ENCODE measurements at regions not wholly inside any gene's neighbourhood (a gene's known extent, or its start where the extent isn't known, plus 50 kb on each side); places are given as distances from the start of the nearest gene placed in this dataset.

DNA sequence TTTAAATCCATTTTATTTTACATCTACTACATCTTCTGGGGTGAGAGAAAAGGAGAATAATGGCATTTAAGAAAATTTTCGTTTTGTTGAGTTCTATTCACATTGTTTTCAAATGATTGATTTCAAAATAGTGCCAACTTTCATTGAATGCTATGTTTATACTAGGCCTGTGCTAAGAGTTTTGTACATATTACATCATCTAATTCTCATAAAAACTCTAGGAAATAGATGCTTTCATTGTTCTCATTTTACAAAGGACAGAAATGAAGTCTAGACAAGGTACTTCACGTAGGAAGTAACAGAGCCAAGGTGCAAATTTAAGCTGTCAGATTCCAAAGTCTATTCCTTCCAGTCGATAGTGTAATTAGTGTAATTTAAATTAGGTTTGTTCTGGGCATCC, 402.8 kb upstream of the UBE2E3 start:
- Histone ChIP-seq H3K27ac (ENCODE audit: low read length) (no peak overlapping the region), H3K36me3 (ENCODE audit: control insufficient read depth, insufficient read depth, low read length) (no peaks in the 10 kb centered on the region), H3K4me3 (ENCODE audit: low read depth in 2 of 2, low read length in 2 of 2) (no peak overlapping the region), H3K9me3 (ENCODE audit: control insufficient read depth, insufficient read depth, low read depth, low read length) (no peaks in the 10 kb centered on the region; the same call in 1 of the 2 replicates), H3K27me3 (ENCODE audit: control insufficient read depth, insufficient read depth, low read length) (no peaks in the 10 kb centered on the region), H3K4me1 (ENCODE audit: control insufficient read depth, insufficient read depth, low read length) (no peaks in the 10 kb centered on the region)
- intact Hi-C loops (cut with micrococcal nuclease; ENCODE audit: unreplicated experiment) (no loop called here), in situ Hi-C loops (cut with HindIII; ENCODE audit: low pct_unique_long_range_greater_than_20kb, low sequenced_read_pairs) (no loop called here)
- ATAC-seq (no peak), DNase-seq (ENCODE audit: low read depth, low spot score) (no peak)
- TF ChIP-seq SIN3A (IDR thresholded peaks at IDR 0.05; ENCODE audit: borderline replicate concordance, insufficient read depth, low read depth, low read length): no peak
- TF ChIP-seq POLR2AphosphoS5 (IDR thresholded peaks at IDR 0.05; ENCODE audit: low read depth, low read length): no peak
- TF ChIP-seq, protein P1, sequence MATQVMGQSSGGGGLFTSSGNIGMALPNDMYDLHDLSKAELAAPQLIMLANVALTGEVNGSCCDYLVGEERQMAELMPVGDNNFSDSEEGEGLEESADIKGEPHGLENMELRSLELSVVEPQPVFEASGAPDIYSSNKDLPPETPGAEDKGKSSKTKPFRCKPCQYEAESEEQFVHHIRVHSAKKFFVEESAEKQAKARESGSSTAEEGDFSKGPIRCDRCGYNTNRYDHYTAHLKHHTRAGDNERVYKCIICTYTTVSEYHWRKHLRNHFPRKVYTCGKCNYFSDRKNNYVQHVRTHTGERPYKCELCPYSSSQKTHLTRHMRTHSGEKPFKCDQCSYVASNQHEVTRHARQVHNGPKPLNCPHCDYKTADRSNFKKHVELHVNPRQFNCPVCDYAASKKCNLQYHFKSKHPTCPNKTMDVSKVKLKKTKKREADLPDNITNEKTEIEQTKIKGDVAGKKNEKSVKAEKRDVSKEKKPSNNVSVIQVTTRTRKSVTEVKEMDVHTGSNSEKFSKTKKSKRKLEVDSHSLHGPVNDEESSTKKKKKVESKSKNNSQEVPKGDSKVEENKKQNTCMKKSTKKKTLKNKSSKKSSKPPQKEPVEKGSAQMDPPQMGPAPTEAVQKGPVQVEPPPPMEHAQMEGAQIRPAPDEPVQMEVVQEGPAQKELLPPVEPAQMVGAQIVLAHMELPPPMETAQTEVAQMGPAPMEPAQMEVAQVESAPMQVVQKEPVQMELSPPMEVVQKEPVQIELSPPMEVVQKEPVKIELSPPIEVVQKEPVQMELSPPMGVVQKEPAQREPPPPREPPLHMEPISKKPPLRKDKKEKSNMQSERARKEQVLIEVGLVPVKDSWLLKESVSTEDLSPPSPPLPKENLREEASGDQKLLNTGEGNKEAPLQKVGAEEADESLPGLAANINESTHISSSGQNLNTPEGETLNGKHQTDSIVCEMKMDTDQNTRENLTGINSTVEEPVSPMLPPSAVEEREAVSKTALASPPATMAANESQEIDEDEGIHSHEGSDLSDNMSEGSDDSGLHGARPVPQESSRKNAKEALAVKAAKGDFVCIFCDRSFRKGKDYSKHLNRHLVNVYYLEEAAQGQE (IDR thresholded peaks at IDR 0.05; ENCODE audit: insufficient read depth in 1 of 2, low read depth in 2 of 2, low read length in 1 of 2): no peak
- no peak for TF ChIP-seq TCF7L2 (IDR thresholded peaks at IDR 0.05; ENCODE audit: low read depth, low read length)
- TF ChIP-seq, protein P2, sequence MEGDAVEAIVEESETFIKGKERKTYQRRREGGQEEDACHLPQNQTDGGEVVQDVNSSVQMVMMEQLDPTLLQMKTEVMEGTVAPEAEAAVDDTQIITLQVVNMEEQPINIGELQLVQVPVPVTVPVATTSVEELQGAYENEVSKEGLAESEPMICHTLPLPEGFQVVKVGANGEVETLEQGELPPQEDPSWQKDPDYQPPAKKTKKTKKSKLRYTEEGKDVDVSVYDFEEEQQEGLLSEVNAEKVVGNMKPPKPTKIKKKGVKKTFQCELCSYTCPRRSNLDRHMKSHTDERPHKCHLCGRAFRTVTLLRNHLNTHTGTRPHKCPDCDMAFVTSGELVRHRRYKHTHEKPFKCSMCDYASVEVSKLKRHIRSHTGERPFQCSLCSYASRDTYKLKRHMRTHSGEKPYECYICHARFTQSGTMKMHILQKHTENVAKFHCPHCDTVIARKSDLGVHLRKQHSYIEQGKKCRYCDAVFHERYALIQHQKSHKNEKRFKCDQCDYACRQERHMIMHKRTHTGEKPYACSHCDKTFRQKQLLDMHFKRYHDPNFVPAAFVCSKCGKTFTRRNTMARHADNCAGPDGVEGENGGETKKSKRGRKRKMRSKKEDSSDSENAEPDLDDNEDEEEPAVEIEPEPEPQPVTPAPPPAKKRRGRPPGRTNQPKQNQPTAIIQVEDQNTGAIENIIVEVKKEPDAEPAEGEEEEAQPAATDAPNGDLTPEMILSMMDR (IDR thresholded peaks at IDR 0.05): no peak
- BruUV-seq (replicated peaks): no TSS peak
- CTCF ChIA-PET: no interaction called here
- POLR2A ChIA-PET: no interaction called here

DNA sequence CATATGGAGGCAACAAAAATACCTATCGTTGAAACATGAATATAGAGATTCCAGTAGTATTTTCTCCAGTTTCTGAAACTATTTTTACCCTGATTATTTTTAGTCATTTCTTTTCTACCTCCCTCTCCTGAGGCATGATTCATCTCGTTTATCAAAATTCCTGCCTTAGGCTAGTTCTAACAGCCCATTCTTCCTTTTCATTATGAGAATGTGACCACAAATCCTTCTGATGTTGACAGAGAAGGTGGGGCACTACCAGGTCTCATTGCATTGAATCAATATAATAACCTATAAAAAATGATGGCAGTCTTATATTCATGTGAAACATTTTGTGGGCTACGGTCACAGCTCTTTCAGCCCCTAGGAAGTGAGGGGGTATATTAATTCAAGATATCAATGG, 406.5 kb upstream of the UBE2E3 start:
- in situ Hi-C loops (cut with HindIII; ENCODE audit: low pct_unique_long_range_greater_than_20kb, low sequenced_read_pairs): no loop called here
- H3K27ac ChIP-seq (ENCODE audit: low read length): no peak overlapping the region
- CTCF ChIA-PET: no interaction called here
- 0 out of 2 replicates have a peak, but pooled peaks have one; percentile 60 for ATAC-seq
- no peaks in the 10 kb centered on the region for H3K27me3 ChIP-seq (ENCODE audit: control insufficient read depth, insufficient read depth, low read length)
- H3K4me1 ChIP-seq (ENCODE audit: control insufficient read depth, insufficient read depth, low read length): no peaks in the 10 kb centered on the region
- BruUV-seq (replicated peaks): no TSS peak
- TF ChIP-seq POLR2AphosphoS5 (IDR thresholded peaks at IDR 0.05; ENCODE audit: low read depth, low read length) (no peak), TCF7L2 (IDR thresholded peaks at IDR 0.05; ENCODE audit: low read depth, low read length) (no peak), SIN3A (IDR thresholded peaks at IDR 0.05; ENCODE audit: borderline replicate concordance, insufficient read depth, low read depth, low read length) (no peak)
- TF ChIP-seq, protein P2 (IDR thresholded peaks at IDR 0.05): no peak
- TF ChIP-seq, protein P1 (IDR thresholded peaks at IDR 0.05; ENCODE audit: insufficient read depth in 1 of 2, low read depth in 2 of 2, low read length in 1 of 2): no peak
- peak; percentile 30 for DNase-seq (ENCODE audit: low read depth, low spot score)
- H3K36me3 ChIP-seq (ENCODE audit: control insufficient read depth, insufficient read depth, low read length): no peaks in the 10 kb centered on the region
- no peak overlapping the region for H3K4me3 ChIP-seq (ENCODE audit: low read depth in 2 of 2, low read length in 2 of 2)
- intact Hi-C loops (cut with micrococcal nuclease; ENCODE audit: unreplicated experiment): no loop called here
- POLR2A ChIA-PET: no interaction called here
- H3K9me3 ChIP-seq (ENCODE audit: control insufficient read depth, insufficient read depth, low read depth, low read length): peaks cover 2% of the 10 kb centered on the region; the same call in 1 of the 2 replicates
